Muscle of arm (tissue), 1 donor: ENCODE measurements at regions not wholly inside any gene's neighbourhood (a gene's known extent, or its start where the extent isn't known, plus 50 kb on each side); places are given as distances from the start of the nearest gene placed in this dataset.
"Not testable (repeated sequence)": the region's sequence is repeated elsewhere in the genome, so short reads cannot be mapped to it uniquely, and the experiment has no call there.

Experiments
- DNase-seq: peaks from one replicate; pipeline ENCODE4 v3.0.0-alpha.2; 2013

GRCh38 chr12:9411616-9412268 is 196.0 kb downstream of the KLRB1 start:
- DNase-seq, result not testable (repeated sequence)

- not testable (repeated sequence) for DNase-seq
Observed at GRCh38 chr12:9407425-9407748, 199.2 kb upstream of the PZP start.

GRCh38 chr12:9406564-9407424 is 198.6 kb upstream of the PZP start:
- DNase-seq, result no peak

GRCh38 chr12:9405886-9406563 is 197.8 kb upstream of the PZP start:
- no peak for DNase-seq

- no peak for DNase-seq
Observed at GRCh38 chr12:9404469-9405260, 196.5 kb upstream of the PZP start.

- DNase-seq, result no peak
Observed at GRCh38 chr12:9404031-9404430, 195.8 kb upstream of the PZP start.

- DNase-seq, result not testable (repeated sequence)
Observed at GRCh38 chr12:9402432-9403040, 194.3 kb upstream of the PZP start.

- not testable (repeated sequence) for DNase-seq
Observed at GRCh38 chr12:9396367-9396766, 188.2 kb upstream of the PZP start.

GRCh38 chr12:9395220-9395619 is 187.0 kb upstream of the PZP start:
- not testable (repeated sequence) for DNase-seq

GRCh38 chr12:9392842-9393241 is 184.6 kb upstream of the PZP start:
- DNase-seq, result no peak

GRCh38 chr12:9391815-9392214 is 183.6 kb upstream of the PZP start:
- DNase-seq, result no peak

GRCh38 chr12:9390761-9391160 is 182.6 kb upstream of the PZP start:
- no peak for DNase-seq

- DNase-seq, result no peak
Observed at GRCh38 chr12:9389796-9390195, 181.6 kb upstream of the PZP start.

GRCh38 chr12:9388379-9388778 is 180.2 kb upstream of the PZP start:
- no peak for DNase-seq

- no peak for DNase-seq
Observed at GRCh38 chr12:9387450-9387849, 179.3 kb upstream of the PZP start.

- no peak for DNase-seq
Observed at GRCh38 chr12:9383585-9383984, 175.4 kb upstream of the PZP start.

GRCh38 chr12:9381619-9382018 is 173.4 kb upstream of the PZP start:
- no peak for DNase-seq

GRCh38 chr12:9380650-9381049 is 172.5 kb upstream of the PZP start:
- no peak for DNase-seq

GRCh38 chr12:9379023-9379742 is 171.0 kb upstream of the PZP start:
- DNase-seq, result no peak

GRCh38 chr12:9378430-9378835 is 170.2 kb upstream of the PZP start:
- no peak for DNase-seq

GRCh38 chr12:9372202-9372601 is 164.0 kb upstream of the PZP start:
- DNase-seq, result no peak
